ENCODE measurements at regions not wholly inside any gene's neighbourhood (a gene's known extent, or its start where the extent isn't known, plus 50 kb on each side); places are given as distances from the start of the nearest gene placed in this dataset.

GRCh38 chr3:24673596-24673995 is 178.9 kb upstream of the THRB start:
- no peak overlapping the region for H3K4me3 Mint-ChIP-seq (ENCODE audit: unreplicated experiment)
- peaks cover 2% of the 10 kb centered on the region for H3K27me3 Mint-ChIP-seq (ENCODE audit: unreplicated experiment)
- peaks cover 8% of the 10 kb centered on the region for H3K4me1 Mint-ChIP-seq (ENCODE audit: unreplicated experiment)
- no peak overlapping the region for H3K27ac Mint-ChIP-seq (ENCODE audit: unreplicated experiment)
- DNase-seq (ENCODE audit: extremely low spot score, unreplicated experiment) = no peak
- TF ChIP-seq CTCF (IDR thresholded peaks at IDR 0.05) = no peak
- H3K36me3 Mint-ChIP-seq (ENCODE audit: unreplicated experiment) = no peaks in the 10 kb centered on the region
- H3K9me3 Mint-ChIP-seq (ENCODE audit: unreplicated experiment) = no peaks in the 10 kb centered on the region

GRCh38 chr3:24674261-24674660 is 179.6 kb upstream of the THRB start:
- H3K27ac Mint-ChIP-seq (ENCODE audit: unreplicated experiment) = no peak overlapping the region
- peaks cover 13% of the 10 kb centered on the region for H3K4me1 Mint-ChIP-seq (ENCODE audit: unreplicated experiment)
- TF ChIP-seq CTCF (IDR thresholded peaks at IDR 0.05) = no peak
- no peak overlapping the region for H3K4me3 Mint-ChIP-seq (ENCODE audit: unreplicated experiment)
- H3K36me3 Mint-ChIP-seq (ENCODE audit: unreplicated experiment) = no peaks in the 10 kb centered on the region
- DNase-seq (ENCODE audit: extremely low spot score, unreplicated experiment) = no peak
- H3K9me3 Mint-ChIP-seq (ENCODE audit: unreplicated experiment) = no peaks in the 10 kb centered on the region
- peaks cover 2% of the 10 kb centered on the region for H3K27me3 Mint-ChIP-seq (ENCODE audit: unreplicated experiment)

GRCh38 chr3:24678021-24678420 is 183.4 kb upstream of the THRB start:
- no peak for DNase-seq (ENCODE audit: extremely low spot score, unreplicated experiment)
- no peaks in the 10 kb centered on the region for H3K36me3 Mint-ChIP-seq (ENCODE audit: unreplicated experiment)
- H3K27ac Mint-ChIP-seq (ENCODE audit: unreplicated experiment) = peak overlapping the region; percentile 35
- no peaks in the 10 kb centered on the region for H3K9me3 Mint-ChIP-seq (ENCODE audit: unreplicated experiment)
- H3K4me3 Mint-ChIP-seq (ENCODE audit: unreplicated experiment) = no peak overlapping the region
- H3K27me3 Mint-ChIP-seq (ENCODE audit: unreplicated experiment) = no peaks in the 10 kb centered on the region
- peaks cover 26% of the 10 kb centered on the region for H3K4me1 Mint-ChIP-seq (ENCODE audit: unreplicated experiment)
- TF ChIP-seq CTCF (IDR thresholded peaks at IDR 0.05) = no peak

- Mint-ChIP-seq H3K27ac (ENCODE audit: unreplicated experiment) (peak overlapping the region; percentile 35), H3K9me3 (ENCODE audit: unreplicated experiment) (no peaks in the 10 kb centered on the region), H3K4me1 (ENCODE audit: unreplicated experiment) (peaks cover 30% of the 10 kb centered on the region), H3K36me3 (ENCODE audit: unreplicated experiment) (no peaks in the 10 kb centered on the region), H3K27me3 (ENCODE audit: unreplicated experiment) (no peaks in the 10 kb centered on the region), H3K4me3 (ENCODE audit: unreplicated experiment) (no peak overlapping the region)
- no peak for TF ChIP-seq CTCF (IDR thresholded peaks at IDR 0.05)
- DNase-seq (ENCODE audit: extremely low spot score, unreplicated experiment) = no peak
These were observed 183.8 kb upstream of the THRB start for GRCh38 chr3:24678421-24678865.

- H3K27ac Mint-ChIP-seq (ENCODE audit: unreplicated experiment) = no peak overlapping the region
- no peaks in the 10 kb centered on the region for H3K27me3 Mint-ChIP-seq (ENCODE audit: unreplicated experiment)
- TF ChIP-seq CTCF (IDR thresholded peaks at IDR 0.05) = no peak
- H3K36me3 Mint-ChIP-seq (ENCODE audit: unreplicated experiment) = no peaks in the 10 kb centered on the region
- peaks cover 35% of the 10 kb centered on the region for H3K4me1 Mint-ChIP-seq (ENCODE audit: unreplicated experiment)
- H3K4me3 Mint-ChIP-seq (ENCODE audit: unreplicated experiment) = no peak overlapping the region
- no peak for DNase-seq (ENCODE audit: extremely low spot score, unreplicated experiment)
- no peaks in the 10 kb centered on the region for H3K9me3 Mint-ChIP-seq (ENCODE audit: unreplicated experiment)
These were observed 184.8 kb upstream of the THRB start for GRCh38 chr3:24679429-24679828.

Measured in osteocyte (in vitro differentiated cells).